Choroid plexus epithelial cell (primary cell): ENCODE measurements at regions not wholly inside any gene's neighbourhood (a gene's known extent, or its start where the extent isn't known, plus 50 kb on each side); places are given as distances from the start of the nearest gene placed in this dataset.

Source experiments
- DNase-seq: peaks from one replicate; pipeline ENCODE4 v3.0.0-alpha.2; 2010; ENCODE audit warnings: low read depth
- H3K4me3 ChIP-seq: 2 replicates; pipeline ENCODE4 v1.5.1; 2011; ENCODE audit warnings: low read depth, mild to moderate bottlenecking, control low read depth, low read length, moderate library complexity
- TF ChIP-seq, protein P1 (sequence below): conservative IDR thresholded peaks from 2 replicates; pipeline ENCODE4 v1.5.1; 2011; ENCODE audit warnings: low read depth, mild to moderate bottlenecking, control low read depth, inconsistent platforms, low read length, moderate library complexity

DNA sequence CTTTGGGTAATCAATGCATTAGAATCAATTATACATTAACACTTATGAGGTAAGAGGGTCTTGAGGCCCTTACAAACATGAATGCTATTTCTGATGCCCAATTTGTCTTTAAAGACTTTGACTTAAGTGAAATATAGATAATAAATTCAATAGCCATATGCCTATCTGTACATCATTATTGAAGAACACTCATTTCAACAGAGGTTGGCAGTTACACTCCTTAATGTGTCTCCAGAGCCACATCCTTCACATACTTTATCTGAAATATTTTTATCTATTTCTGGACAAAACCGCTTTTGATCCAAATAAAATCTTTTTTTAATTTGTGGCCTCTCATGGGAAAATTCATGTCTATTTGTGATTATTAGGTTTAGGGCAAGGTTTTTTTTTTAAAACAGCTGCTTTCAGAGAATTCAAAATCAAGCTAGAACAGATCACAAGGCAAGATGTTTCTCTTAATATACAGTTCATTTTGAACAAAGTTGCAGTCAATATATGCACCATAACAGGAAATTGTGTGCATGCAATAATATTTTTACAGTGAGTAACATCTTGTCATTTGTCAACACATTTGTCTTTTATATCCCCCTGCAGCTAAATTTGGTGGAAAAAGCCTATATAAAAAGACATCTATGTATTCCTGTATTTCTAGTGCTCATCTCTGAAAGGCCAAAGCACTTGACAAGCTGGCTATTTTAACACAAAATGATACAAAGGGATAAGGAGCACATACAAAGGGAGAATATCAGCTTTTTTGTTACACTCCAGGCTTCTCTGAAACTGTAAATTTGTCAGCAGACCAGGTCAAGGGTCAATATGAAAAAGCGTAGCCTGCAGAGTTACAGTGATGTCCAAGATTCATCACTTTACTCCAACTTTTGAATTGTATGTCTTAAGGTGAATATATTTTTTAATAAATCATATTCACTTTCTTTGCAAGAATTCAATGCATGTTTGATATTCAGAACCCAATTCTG is 146.2 kb upstream of the DPH6 start:
- DNase-seq, result peak; percentile 83
- TF ChIP-seq, protein P1, sequence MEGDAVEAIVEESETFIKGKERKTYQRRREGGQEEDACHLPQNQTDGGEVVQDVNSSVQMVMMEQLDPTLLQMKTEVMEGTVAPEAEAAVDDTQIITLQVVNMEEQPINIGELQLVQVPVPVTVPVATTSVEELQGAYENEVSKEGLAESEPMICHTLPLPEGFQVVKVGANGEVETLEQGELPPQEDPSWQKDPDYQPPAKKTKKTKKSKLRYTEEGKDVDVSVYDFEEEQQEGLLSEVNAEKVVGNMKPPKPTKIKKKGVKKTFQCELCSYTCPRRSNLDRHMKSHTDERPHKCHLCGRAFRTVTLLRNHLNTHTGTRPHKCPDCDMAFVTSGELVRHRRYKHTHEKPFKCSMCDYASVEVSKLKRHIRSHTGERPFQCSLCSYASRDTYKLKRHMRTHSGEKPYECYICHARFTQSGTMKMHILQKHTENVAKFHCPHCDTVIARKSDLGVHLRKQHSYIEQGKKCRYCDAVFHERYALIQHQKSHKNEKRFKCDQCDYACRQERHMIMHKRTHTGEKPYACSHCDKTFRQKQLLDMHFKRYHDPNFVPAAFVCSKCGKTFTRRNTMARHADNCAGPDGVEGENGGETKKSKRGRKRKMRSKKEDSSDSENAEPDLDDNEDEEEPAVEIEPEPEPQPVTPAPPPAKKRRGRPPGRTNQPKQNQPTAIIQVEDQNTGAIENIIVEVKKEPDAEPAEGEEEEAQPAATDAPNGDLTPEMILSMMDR, result no peak
- H3K4me3 ChIP-seq, result no peak overlapping the region

DNA sequence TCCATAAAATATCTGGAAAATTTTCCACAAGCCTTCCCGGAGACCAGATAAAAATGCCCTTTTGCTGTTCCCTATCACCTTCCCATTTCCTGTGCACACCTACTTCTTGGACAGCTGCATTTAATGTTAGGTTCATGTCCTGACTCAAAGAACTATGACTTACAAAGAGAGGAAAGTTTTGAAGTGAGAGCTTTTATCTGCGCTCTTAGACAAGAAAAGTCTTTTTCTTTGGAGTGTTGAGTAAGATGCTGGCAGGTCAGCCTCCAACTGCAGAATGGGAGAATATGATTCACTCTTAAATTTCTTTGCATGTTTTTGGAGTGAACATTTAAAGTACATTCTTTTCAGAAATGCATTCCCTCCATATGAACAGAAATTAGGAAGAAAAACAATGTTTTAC is 147.3 kb upstream of the DPH6 start:
- no peak overlapping the region for H3K4me3 ChIP-seq
- TF ChIP-seq, protein P1, result no peak
- DNase-seq, result peak; percentile 81

DNA sequence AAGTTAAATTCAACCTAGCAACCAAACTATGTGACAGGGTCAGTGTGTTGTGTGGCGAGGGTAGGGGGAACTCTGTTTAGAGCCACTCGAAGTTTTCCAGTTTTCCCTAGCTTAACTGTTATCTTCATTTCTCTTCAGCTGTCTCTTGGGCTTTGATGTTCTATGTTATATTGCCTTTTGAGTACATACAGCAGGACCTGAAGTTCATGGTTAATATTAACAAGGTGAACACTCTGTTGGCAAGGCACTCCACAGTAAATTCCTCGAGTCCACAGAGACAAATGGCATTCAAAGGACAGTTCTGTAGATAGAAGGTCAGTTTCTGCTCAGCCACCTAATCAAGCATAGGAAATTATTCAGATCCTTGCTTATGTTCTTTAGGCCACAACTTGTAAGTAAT is 147.9 kb upstream of the DPH6 start:
- no peak overlapping the region for H3K4me3 ChIP-seq
- DNase-seq, result no peak
- TF ChIP-seq, protein P1, result no peak

DNA sequence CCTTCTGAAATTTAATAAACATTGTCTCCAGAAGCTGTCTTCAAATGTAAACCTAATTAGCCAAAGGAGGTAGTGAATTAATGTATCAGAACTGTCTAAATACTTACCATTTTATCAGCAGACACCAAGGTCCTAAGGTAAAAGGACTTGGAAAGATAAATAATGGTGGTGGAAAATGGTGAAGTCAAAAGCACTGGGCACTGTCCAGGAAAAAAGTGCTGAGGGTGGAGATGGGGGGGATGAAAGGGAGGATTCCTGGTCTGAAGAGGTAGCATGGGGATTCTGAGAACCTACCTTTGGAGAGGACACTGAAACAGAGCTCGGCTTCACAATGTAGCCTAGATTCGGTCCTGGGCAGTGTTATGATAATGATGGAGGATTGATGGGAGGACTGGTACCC is 149.0 kb upstream of the DPH6 start:
- TF ChIP-seq, protein P1, result no peak
- no peak overlapping the region for H3K4me3 ChIP-seq
- DNase-seq, result no peak

DNA sequence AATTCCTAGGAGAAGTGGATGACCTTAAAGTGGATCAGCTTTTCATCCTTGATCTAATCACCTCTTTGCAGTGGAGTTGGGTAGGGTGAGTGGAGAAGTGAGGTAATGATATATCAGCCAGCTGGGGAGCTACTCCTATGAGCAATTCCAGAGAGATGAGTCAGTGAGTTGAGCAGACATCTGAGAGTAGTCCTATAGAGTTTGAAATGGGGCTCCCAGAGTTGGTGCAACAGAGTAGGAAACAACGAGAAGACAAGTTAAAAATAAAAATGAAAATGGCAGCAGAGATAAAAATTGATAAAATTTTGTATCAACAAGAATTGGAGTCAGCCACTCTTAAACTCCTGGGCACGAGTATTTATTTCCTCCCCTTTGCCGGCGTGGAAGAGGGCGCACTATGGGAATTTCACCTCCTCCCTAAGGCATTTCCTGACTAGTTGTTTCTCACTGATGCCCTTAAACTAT is 150.8 kb upstream of the DPH6 start:
- TF ChIP-seq, protein P1, result no peak
- DNase-seq, result peak; percentile 95
- no peak overlapping the region for H3K4me3 ChIP-seq

DNA sequence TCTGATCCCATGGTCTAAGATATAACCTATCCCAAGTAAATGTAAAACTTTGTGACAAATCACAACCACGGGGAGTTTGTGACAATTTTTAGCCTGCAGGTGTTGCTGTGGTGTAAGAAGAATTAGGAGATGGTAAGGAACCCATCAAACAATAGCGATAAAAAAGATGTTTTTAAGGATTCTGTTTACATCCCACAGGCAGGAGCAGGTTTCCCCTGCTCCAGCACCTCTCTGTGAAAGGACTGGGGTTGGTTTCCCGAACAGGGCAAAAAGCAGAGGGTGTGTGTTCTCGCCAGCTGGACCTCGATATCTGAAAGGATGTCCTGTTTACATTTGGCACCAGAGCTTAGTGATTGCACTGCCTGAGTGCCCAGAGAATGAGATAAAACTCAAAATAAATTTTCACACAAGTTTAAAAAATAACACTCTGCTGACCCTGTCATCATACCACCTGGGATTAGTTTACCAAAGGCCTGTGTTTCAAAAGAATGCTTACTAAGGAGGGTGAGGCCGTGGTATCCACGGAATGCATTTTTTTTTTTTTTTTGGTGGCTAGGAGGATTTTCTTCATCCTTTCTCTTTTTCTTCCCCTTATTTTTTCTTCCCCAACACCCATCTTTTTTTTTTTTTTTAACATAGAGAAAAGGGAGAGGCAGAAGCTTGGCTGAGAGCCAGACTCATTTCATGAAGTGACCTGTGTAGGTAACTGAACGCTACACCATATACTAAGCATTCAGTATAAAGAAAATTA is 151.8 kb upstream of the DPH6 start:
- no peak overlapping the region for H3K4me3 ChIP-seq
- TF ChIP-seq, protein P1, result peak; percentile 14
- DNase-seq, result peak; percentile 87
